Pancreas (tissue), 10 donors: ENCODE measurements at regions not wholly inside any gene's neighbourhood (a gene's known extent, or its start where the extent isn't known, plus 50 kb on each side); places are given as distances from the start of the nearest gene placed in this dataset.

ENCODE experiments used
- ATAC-seq, 4 donors: fragments of 200-7000 bp; cut with Tn5 transposase; one replicate each; pipeline versions ENCODE4 v1.8.0 to v1.9.1; 2020; ENCODE audit warnings: mild to moderate bottlenecking in 4 of 4, moderate library complexity in 4 of 4
- DNase-seq, 6 donors: peaks; one replicate each; pipeline ENCODE4 v3.0.0-alpha.2; 2020
- FAIRE-seq: peaks from 2 replicates; lab custom pipeline; 2012; peaks lifted over from hg19 to GRCh38; lab: Jason Lieb, UNC
- H3K27ac ChIP-seq, 4 donors: fragments of 200-600 bp; sonication (generic); 1 replicate in 3 of 4; 2 replicates in 1 of 4; pipeline versions ENCODE4 v1.5.0 to v1.8.0; 2020
- H3K27me3 ChIP-seq, 4 donors: fragments of 200-600 bp; one replicate each; pipeline ENCODE4 v1.8.0; 2021
- H3K36me3 ChIP-seq, 3 donors: fragments of 200-600 bp; sonication (generic) in 1 of 3; one replicate each; pipeline versions ENCODE4 v1.5.0 to v1.8.0; 2020 to 2021
- H3K4me1 ChIP-seq, 3 donors: fragments of 200-600 bp; one replicate each; pipeline ENCODE4 v1.8.0; 2021
- H3K4me3 ChIP-seq, 4 donors: fragments of 200-600 bp; sonication (generic) in 2 of 4; one replicate each; pipeline versions ENCODE4 v1.5.0 to v1.8.0; 2020 to 2021
- H3K9me3 ChIP-seq, 4 donors: fragments of 200-600 bp; one replicate each; pipeline ENCODE4 v1.8.0; 2021
- WGBS, 2 donors: extraction: QIAGEN DNeasy Blood & Tissue Kit; methylation state at CpG; one replicate each; pipeline ENCODE4 v1.1.7; 2013; 5-methylcytosine and 5-hydroxymethylcytosine counted together
- intact Hi-C, 3 donors: fragments of 100-400 bp; cut with DNase I; formaldehyde crosslinking; loops; one replicate each; pipeline versions ENCODE4 v1.11.1 to v1.14.2; 2022
- TF ChIP-seq, protein P1 (sequence below), 4 donors: fragments of 200-600 bp; sonication (generic) in 3 of 4; IDR thresholded peaks; one replicate each; pipeline versions ENCODE4 v1.5.0 to v1.8.0; 2021; ENCODE audit warnings: antibody characterized with exemption in 4 of 4
- donor health status: healthy with polysubstance abuse.
- donor health status: DM: no; HTN: no; CAD: no; lungs with moderate emphysema.
- donor health status: DM: no; HTN: no; CAD: no.
- donor health status: control.
- donor health status: control.
- donor health status: Bipolar disorder and iron deficiency.
- donor health status: DM: yes; HTN: yes; CAD: no.
- donor health status: DM: no; HTN: no; CAD: no.
- donor health status: DM: no; HTN: no; CAD: no.
- donor health status: DM: yes; HTN: yes; CAD: no.

DNA sequence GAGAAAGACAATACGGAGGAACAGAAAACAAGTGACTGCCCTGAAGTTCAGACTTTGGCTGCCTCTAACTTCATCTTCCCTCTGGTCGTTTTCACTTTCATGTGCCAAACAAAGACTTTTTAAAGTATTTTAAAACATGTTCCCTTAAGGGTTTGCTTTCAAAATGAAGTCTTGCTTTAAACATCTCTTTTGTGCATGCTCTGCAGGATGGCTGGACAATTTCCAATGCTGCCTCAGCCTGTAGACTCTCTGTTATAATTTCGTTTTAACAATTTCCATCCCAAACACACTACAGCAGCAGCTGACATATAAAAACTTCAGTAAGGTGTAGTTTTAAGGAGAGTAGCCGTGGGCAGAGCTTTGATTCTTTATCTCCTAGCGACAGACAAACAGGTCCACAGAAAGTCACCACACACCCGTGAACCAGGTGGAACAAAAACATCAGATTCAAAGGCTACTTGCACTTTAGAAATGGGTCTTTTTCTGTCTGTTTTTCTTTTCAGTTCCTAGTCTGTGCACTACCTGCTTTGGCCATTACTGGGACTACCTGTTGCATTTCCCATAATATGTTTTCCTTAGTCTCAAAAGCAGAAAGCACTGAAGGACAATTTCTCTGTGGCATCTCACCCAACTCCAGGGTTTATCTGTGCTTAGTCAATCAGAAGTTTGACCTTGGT lies 308.9 kb downstream of the DTWD2 start:
- no peaks in the 10 kb centered on the region for H3K27me3 ChIP-seq
- no peaks in the 10 kb centered on the region for H3K4me1 ChIP-seq
- DNase-seq (no peak), ATAC-seq (no peak), FAIRE-seq (no peak)
- no peak overlapping the region for H3K4me3 ChIP-seq
- no peak overlapping the region for H3K27ac ChIP-seq
- no peaks in the 10 kb centered on the region for H3K36me3 ChIP-seq
- no peaks in the 10 kb centered on the region for H3K9me3 ChIP-seq
- intact Hi-C loops: no loop called here
- TF ChIP-seq, protein P1, sequence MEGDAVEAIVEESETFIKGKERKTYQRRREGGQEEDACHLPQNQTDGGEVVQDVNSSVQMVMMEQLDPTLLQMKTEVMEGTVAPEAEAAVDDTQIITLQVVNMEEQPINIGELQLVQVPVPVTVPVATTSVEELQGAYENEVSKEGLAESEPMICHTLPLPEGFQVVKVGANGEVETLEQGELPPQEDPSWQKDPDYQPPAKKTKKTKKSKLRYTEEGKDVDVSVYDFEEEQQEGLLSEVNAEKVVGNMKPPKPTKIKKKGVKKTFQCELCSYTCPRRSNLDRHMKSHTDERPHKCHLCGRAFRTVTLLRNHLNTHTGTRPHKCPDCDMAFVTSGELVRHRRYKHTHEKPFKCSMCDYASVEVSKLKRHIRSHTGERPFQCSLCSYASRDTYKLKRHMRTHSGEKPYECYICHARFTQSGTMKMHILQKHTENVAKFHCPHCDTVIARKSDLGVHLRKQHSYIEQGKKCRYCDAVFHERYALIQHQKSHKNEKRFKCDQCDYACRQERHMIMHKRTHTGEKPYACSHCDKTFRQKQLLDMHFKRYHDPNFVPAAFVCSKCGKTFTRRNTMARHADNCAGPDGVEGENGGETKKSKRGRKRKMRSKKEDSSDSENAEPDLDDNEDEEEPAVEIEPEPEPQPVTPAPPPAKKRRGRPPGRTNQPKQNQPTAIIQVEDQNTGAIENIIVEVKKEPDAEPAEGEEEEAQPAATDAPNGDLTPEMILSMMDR (IDR thresholded peaks at IDR 0.05): no peak
- WGBS, 2 donors: 48 to 56% methylated on average over 6 of the region's 6 CpGs

DNA sequence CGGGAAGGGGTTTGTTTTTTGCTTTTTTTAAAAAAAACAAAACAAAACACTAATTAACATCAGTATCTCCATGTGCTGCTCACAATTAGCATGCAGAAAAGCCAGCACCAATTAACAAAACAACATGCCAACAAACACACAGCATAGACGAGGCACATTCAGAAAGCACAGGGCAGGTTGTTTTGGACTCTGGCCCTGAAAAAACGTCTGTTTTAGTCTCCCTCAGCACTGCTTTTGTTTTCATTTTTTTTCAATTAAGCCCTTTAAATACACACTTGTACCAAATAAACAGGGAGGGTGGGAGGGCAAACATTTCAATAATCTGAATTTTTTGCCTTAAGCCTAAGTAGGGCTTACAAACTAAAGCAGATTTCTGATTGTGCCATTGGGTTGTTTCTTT lies 309.6 kb downstream of the DTWD2 start:
- WGBS, 2 donors: 52 to 60% methylated on average over 3 of the region's 3 CpGs
- no peak for FAIRE-seq

DNA sequence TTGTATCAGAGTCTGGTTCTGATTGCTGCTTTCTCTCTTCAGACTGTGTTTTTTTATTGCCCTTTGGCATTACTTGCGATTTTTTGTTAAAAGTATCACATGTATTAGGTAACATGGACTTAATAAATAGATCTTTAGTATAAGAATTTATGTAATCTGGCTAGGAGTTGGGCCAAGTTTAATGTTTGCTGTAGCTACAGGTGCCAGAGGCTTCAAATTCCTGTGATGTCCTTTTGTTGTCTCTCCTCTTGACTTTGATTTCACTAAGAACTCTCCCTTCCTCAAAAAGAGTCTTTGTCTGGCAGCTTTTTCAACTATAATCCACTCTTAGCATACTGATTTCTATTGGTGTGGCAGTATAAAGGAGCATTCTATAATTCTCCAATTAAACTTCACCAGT lies 313.1 kb downstream of the DTWD2 start:
- no peaks in the 10 kb centered on the region for H3K27me3 ChIP-seq
- H3K4me3 ChIP-seq: no peak overlapping the region
- ATAC-seq: no peak
- TF ChIP-seq, protein P1 (IDR thresholded peaks at IDR 0.05): no peak
- no peak overlapping the region for H3K27ac ChIP-seq
- FAIRE-seq: no peak
- WGBS, 2 donors: 71 to 82% methylated on average over 1 of the region's 1 CpG
- intact Hi-C loops: no loop called here
- no peak for DNase-seq
- H3K36me3 ChIP-seq: no peaks in the 10 kb centered on the region
- H3K4me1 ChIP-seq: no peaks in the 10 kb centered on the region
- peaks cover 0 to 3% (median 0%) of the 10 kb centered on the region in 4 donors for H3K9me3 ChIP-seq

More for the DNA sequence above, 309.6 kb downstream of the DTWD2 start:
- TF ChIP-seq, protein P1 (IDR thresholded peaks at IDR 0.05): no peak
- ATAC-seq (no peak), DNase-seq (no peak)
- Histone ChIP-seq H3K4me1 (no peaks in the 10 kb centered on the region), H3K36me3 (no peaks in the 10 kb centered on the region), H3K9me3 (no peaks in the 10 kb centered on the region), H3K27ac (no peak overlapping the region), H3K4me3 (no peak overlapping the region), H3K27me3 (no peaks in the 10 kb centered on the region)
- intact Hi-C loops: no loop called here

DNA sequence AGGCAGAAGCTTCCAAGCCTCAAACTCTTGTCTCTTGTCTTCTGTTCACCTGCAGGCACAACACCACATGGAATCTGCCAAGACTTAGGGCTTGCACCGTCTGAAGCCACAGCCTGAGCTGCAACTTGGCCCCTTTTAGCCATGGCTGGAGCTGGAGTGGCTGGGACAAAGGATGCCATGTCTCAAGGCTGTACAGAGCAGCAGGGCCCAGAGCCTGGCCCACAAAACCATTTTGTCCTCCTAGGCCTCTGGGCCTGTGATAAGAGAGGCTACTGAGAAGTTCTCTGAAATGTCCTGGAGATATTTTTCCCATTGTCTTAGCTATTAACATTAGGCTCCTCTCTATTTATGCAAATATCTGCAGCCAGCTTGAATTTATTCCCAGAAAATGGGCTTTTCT lies 330.8 kb downstream of the DTWD2 start:
- TF ChIP-seq, protein P1 (IDR thresholded peaks at IDR 0.05): no peak
- 51 to 58% methylated on average over 1 of the region's 1 CpG for WGBS, 2 donors
- ATAC-seq: no peak
- DNase-seq: no peak
- peaks cover 0 to 7% (median 0%) of the 10 kb centered on the region in 3 donors for H3K4me1 ChIP-seq
- H3K27me3 ChIP-seq: no peaks in the 10 kb centered on the region
- H3K9me3 ChIP-seq: no peaks in the 10 kb centered on the region
- no peak overlapping the region for H3K27ac ChIP-seq
- no peak for FAIRE-seq
- H3K36me3 ChIP-seq: no peaks in the 10 kb centered on the region
- intact Hi-C loops: no loop called here
- no peak overlapping the region for H3K4me3 ChIP-seq

DNA sequence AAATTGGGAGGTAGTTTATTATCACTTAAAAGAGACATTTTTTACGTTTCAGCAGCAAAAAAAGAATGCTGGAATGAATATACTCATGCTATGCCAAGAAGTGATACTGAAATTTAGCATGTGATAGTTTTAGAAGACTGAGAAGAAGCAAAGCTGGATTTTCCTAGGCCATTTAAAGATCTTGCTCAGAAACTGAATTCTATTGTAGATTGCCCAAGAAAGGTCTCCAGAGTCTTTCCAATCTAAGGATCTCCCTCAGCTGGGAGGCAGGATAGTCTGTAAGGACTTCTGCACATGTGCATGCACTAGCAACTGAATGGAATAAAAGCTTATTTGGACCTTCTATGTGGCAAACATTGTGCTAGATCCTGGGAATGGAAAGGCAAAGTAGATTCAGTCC lies 334.5 kb downstream of the DTWD2 start:
- 53 to 74% methylated on average over 1 of the region's 1 CpG for WGBS, 2 donors
- FAIRE-seq: no peak

More for the DNA sequence above, 334.5 kb downstream of the DTWD2 start:
- TF ChIP-seq, protein P1 (IDR thresholded peaks at IDR 0.05): no peak
- ATAC-seq (no peak), DNase-seq (no peak)
- H3K27ac ChIP-seq: no peak overlapping the region
- H3K4me1 ChIP-seq: peaks cover 0 to 7% (median 0%) of the 10 kb centered on the region in 3 donors
- H3K27me3 ChIP-seq: no peaks in the 10 kb centered on the region
- no peaks in the 10 kb centered on the region for H3K9me3 ChIP-seq
- intact Hi-C loops: no loop called here
- no peaks in the 10 kb centered on the region for H3K36me3 ChIP-seq
- H3K4me3 ChIP-seq: no peak overlapping the region
